ENCODE measurements at regions not wholly inside any gene's neighbourhood (a gene's known extent, or its start where the extent isn't known, plus 50 kb on each side); places are given as distances from the start of the nearest gene placed in this dataset.
"Not testable (repeated sequence)": the region's sequence is repeated elsewhere in the genome, so short reads cannot be mapped to it uniquely, and the experiment has no call there.

DNA sequence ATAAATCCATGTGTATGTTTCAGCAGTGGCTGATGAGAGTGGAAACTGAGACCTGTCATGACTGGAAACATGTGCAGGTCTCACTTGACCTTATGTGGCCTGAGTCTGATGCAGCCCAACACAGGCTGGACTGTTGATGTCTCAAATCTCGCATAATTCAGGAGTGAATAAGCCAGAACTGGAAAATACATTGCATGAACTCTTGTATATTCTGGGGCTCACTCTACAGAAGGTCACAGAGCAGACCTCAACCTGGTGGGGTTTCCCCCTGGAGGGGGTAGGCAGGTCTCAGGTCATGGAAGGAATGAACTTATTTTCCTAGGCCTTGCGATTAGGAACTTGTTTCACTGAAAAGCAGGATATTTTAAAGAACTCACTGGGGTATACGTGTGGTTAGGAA lies 146.3 kb upstream of the THUMPD2 start:
- DNase-seq = no peak

DNA sequence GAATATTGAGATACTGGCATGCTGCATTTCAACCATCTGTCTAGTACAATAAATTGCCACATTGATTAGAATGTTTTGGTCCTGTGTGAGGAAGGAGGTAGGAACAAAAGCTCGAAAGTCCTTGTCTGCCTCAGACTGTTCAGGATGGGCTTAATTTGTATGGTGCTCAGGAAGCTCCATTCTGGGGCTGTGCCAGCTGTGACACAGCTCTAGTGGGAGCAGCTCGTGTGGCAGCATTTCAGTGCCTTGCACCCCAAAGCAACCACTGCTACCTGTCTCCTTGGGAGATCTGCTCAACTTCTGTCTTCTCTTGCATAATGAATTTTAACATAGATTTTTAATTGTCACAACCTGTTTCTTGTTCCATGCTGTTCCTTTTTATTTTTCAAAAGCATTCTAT lies 144.4 kb upstream of the THUMPD2 start:
- no peak for DNase-seq

DNA sequence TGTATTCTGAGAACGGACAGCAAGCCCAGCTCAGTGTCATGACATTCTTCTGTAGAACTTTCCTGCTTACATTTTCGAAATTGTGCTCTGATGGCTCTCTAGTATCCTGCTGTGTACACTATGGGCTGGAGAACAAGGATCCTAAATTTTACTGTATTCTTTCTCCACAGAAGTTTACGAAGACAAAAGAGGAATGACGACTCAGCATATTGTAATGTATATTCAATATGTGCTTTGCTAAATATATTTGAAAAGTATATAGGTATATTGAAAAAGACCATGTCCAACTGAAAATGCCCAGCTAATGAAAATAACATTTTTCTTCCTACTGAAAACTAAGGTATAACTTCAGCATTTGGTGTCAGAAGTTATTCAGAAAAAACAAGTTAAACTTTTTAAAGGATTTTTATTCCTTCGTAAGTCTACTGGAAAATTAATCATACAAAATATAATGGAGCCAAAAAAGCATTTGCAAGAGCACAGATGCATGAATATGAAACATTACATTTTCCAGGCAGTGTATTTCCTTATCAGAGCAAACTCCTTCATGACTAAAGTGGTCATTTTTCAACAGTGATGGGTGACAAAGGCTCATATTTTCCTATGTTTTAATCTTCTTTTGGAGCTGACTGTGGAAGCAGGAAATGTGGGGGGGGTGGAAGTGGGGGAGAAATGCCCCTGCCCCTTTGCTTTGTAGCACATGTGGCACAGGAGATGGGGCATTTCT lies 143.8 kb upstream of the THUMPD2 start:
- DNase-seq = no peak

- no peak for DNase-seq
Observed at GRCh38 chr2:39920307-39920801, 141.3 kb upstream of the THUMPD2 start.

DNA sequence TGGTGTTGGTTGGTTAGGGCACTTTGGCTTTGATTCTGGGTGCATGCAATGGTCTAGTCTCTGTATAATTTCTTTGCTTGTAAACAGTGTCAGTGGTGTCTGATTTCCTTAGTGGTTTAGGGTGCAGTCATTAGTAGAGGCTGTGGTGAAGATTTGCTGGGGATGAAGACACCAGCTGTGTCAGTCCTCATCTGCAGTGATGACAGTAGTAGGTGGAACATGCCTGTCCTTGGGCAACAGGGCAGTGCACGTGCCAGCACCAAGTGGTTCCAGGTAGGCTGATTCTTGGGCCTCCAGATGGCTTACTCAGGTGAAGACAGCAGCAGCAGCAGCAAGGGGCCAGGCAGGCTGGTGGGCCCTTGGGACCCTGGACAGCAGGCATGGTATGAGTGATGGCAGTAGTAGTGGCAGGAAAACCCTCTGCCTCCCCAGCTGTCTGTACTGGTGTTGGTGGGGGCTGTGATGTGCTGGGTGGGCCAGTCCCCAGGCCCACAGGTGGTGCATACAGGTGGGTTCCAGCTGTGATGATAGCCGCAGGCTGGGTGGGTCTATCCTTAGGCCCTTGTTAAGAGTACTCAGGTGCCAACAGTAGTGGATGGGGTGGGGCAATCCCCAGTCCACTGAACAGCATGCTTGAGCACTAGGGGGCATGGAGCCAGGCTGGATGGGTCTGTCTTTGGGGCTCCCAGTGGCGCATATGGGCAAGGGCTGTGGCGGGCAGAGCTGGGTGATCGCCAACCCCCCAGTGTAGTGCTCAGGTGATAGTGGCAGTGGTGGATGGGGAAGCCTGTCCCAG lies 140.7 kb upstream of the THUMPD2 start:
- no peak for DNase-seq

GRCh38 chr2:39918886-39919285 lies 139.8 kb upstream of the THUMPD2 start:
- DNase-seq = no peak

- DNase-seq = not testable (repeated sequence)
Observed at GRCh38 chr2:39917371-39917770, 138.3 kb upstream of the THUMPD2 start.

GRCh38 chr2:39914949-39915348 lies 135.9 kb upstream of the THUMPD2 start:
- DNase-seq = no peak

DNA sequence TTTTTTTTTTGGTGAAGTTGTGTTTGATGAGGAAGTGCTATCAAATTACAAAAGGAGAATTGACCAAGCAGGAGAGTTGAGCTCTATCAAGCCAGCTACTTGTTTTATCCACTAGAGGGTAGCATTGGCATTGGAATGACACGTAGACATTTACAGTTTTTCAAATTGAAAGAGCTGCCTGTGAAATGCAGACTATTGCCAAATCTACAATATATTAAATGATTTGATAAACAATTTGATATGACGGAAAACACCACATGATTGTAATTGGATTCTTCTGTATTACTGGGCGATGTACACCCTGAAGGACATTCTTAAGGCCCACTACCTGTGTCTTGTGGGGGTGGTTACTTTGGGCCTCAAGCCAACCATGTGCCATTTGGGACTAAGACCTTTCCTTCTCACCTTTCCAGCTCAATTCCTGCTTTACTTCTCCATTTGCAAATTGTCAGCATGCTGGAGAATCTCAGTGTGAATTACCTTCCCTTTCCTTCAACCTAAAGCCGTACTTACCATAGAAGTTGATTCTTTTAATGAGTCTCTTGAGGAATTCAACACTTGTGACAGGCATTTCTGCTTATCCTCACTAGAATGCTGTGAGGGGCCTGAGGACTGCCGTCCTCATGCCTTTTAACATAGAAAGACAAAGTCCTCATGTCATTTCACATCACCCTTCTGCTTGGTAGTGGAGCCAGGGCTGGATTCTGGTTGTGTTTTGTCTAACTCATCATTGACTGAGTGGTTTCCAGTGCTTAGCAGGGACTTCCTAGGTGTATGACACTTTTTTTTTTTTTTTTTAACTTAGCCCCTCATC lies 134.8 kb upstream of the THUMPD2 start:
- DNase-seq = peak; percentile 22

DNA sequence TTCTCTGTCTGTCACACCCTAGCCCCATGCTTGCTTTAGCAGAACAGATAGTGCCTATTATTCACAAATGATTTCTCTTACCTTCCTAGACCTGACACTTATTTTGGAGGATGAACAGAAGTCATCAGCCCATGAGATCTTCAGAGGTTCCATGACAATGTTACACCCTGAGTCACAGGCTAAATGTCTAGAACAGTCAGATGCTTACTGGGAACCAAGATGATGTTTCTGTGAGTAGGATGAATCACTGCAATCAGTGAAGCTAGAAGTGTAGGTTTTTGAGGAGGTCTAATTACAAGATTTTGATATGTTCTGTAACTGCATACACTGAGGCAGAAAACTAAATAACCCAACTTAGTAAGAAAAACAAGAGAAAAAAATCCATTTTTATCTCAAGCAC lies 123.0 kb upstream of the THUMPD2 start:
- DNase-seq = no peak

DNA sequence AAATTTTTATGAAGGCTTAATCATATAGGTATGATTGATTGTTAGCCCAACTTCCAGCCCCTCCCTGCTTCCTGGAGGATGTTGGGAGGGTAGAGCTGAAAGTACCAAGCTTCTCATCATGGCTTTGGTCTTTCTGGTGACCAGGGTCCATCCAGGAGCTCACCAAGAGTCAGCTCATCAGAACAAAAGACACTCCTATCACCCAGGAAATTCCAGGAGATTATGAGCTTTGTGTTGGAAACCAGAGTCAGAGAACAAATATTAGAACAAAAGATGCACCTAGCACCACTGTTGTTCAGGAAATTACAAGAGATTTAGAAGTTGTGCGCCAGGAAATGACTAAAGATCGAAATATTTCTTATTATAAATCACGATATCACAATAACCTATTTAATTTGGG lies 119.9 kb upstream of the THUMPD2 start:
- no peak for DNase-seq

DNA sequence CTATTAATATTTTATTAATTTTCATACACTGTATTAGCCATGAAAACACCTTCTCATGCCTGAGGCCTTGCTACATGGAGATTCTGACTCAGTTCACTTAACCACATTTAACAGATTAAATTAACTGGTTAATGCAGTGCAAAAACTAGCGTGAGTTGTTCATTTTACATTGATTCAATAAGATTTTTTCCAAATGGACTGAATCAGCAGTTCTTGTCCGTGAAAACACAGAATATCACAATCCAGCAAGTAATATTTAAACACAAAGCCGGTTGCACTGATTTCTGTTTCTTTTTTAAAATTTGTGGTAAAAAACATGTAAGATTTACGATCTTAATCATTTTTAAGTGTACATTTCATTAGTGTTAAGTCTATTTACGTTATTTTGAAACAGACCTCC lies 118.2 kb upstream of the THUMPD2 start:
- no peak for DNase-seq

- no peak for DNase-seq
Observed at GRCh38 chr2:39894082-39894481, 115.0 kb upstream of the THUMPD2 start.

GRCh38 chr2:39893616-39894015 lies 114.6 kb upstream of the THUMPD2 start:
- DNase-seq = no peak

- no peak for DNase-seq
Observed at GRCh38 chr2:39881948-39882347, 102.9 kb upstream of the THUMPD2 start.

GRCh38 chr2:39881494-39881893 lies 102.4 kb upstream of the THUMPD2 start:
- no peak for DNase-seq

- not testable (repeated sequence) for DNase-seq
Observed at GRCh38 chr2:39879001-39879400, 99.9 kb upstream of the THUMPD2 start.

GRCh38 chr2:39875914-39876267 lies 96.8 kb upstream of the THUMPD2 start:
- DNase-seq = no peak

DNA sequence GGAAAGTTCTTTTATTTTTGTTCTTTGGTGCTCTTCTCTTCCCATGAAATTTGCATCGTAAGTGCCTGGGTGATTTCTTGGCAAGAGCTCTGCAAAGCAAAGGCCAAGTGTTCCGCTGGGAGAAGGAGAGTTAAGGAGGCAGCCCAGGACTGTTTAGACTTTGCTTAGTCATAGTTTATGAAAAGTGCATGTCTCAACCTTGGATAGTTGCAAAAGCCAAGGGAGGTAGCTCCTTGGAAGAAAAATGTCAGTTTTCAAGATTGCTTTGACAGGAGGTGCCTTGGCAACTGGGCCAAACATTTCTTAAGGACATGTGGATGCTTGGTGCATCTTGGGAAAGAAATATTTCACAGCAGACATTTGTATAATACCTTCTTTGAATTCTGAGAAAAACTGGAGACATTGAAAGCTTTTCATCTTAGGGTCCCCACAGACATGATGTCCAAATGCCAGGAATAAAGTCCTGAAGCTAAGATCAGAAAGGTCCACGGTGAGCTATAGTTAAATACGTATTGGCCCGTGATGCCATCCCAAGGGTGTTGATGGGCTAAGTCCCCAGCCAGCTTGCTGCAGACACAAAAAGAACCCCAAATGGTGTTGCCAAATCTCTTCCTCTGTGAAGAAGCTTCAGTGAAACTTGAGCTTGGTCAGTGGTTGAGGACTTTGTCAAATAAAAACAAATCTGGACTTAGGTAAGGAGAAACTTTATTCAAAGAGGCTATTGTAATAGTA lies 96.3 kb upstream of the THUMPD2 start:
- no peak for DNase-seq

GRCh38 chr2:39874236-39874635 lies 95.2 kb upstream of the THUMPD2 start:
- DNase-seq = no peak

DNA sequence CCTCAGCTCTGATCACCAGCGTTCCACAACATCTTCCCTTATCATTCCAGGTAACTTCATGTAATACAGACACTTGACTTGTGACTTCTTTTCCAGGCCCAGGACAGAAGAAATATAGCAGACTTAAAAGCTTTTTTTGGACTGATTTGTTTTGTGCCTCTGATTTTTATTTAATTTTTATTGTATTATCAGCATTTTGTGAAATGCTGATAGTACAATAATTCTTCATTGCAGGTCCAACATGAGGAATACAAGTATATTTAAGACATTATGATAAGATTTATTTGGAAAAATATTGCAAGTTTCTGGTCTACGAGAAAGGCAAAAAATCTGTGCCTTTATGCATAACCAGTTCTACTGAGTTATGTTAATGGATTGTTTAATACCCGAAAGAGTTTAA lies 94.5 kb upstream of the THUMPD2 start:
- no peak for DNase-seq

DNA sequence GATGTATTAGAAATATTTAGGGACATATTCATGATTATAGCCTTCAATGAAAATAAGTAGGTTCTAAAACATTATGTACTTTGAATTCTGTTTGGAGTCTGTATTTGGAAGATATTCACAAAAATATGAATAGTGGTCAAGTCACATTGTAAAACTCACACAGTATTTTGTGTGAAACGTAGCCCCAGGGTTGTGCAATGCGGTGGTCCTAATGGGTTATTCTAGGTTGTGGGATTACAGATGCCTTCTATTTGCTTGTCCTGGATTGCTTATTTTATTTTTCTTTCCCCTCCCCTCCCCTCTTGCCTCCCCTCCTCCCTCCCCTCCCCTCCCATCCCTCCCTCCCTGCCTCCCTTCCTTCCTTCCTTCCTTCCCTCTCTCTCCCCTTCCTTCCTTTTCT lies 93.7 kb upstream of the THUMPD2 start:
- DNase-seq = no peak

GRCh38 chr2:39871291-39871761 lies 92.3 kb upstream of the THUMPD2 start:
- DNase-seq = no peak

All from CD4-positive, alpha-beta T cell treated with Interleukin-4 for 4 hours (primary cell).